Endothelial cell of umbilical vein (primary cell): ENCODE measurements at regions not wholly inside any gene's neighbourhood (a gene's known extent, or its start where the extent isn't known, plus 50 kb on each side); places are given as distances from the start of the nearest gene placed in this dataset.

Source experiments
- BruUV-seq: library from RNA; stranded (reverse); fragments of 400-500 nt; replicated peaks from 2 replicates; lab custom pipeline; 2021; lab: Mats Ljungman, UMichigan
- CTCF ChIA-PET: fragments of 300-600, 350-600 bp; sonication (Branson Sonifier 250); formaldehyde crosslinking; loops from one replicate; lab custom pipeline; 2021; ENCODE audit warnings: antibody characterized with exemption, inconsistent platforms; lab: Charles Lee
- POLR2A ChIA-PET: fragments of 300-600, 350-600 bp; sonication (Branson Sonifier 250); formaldehyde crosslinking; loops from one replicate; lab custom pipeline; 2021; ENCODE audit warnings: antibody characterized with exemption, inconsistent platforms; lab: Charles Lee
- DNase-seq: peaks from one replicate; pipeline ENCODE4 v3.0.0-alpha.2; 2011; ENCODE audit warnings: low read depth, low spot score
- FAIRE-seq: peaks from 2 replicates; lab custom pipeline; 2011; peaks lifted over from hg19 to GRCh38; lab: Jason Lieb, UNC
- H2AFZ ChIP-seq: 2 replicates; pipeline ENCODE4 v1.6.0; 2012; ENCODE audit warnings: low read depth, low read length, control low read depth, inconsistent platforms
- H3K27ac ChIP-seq: 2 replicates; pipeline ENCODE4 v1.5.1; 2011; ENCODE audit warnings: low read depth, mild to moderate bottlenecking, control low read depth, low read length, moderate library complexity; ENCODE audit not compliant: insufficient read depth
- H3K27me3 ChIP-seq, 2 experiments: 2 replicates each; pipeline versions ENCODE4 v1.6.0 to v1.6.1; 2011; ENCODE audit warnings: low read length in 2 of 2, mixed read lengths in 1 of 2; ENCODE audit not compliant: control insufficient read depth in 2 of 2, insufficient read depth in 2 of 2
- H3K36me3 ChIP-seq, 2 experiments: 2 replicates in 1 of 2; 3 replicates in 1 of 2; pipeline ENCODE4 v1.5.1; 2011; ENCODE audit warnings: low read length in 2 of 2, mild to moderate bottlenecking in 1 of 2, moderate library complexity in 1 of 2; ENCODE audit not compliant: control insufficient read depth in 2 of 2, insufficient read depth in 2 of 2; ENCODE audit errors: extremely low read depth in 1 of 2
- H3K4me1 ChIP-seq: 3 replicates; pipeline ENCODE4 v1.5.1; 2011; ENCODE audit warnings: mild to moderate bottlenecking, low read length; ENCODE audit not compliant: control insufficient read depth, insufficient read depth; ENCODE audit errors: extremely low read depth
- H3K4me2 ChIP-seq: 2 replicates; pipeline ENCODE4 v1.6.1; 2011; ENCODE audit warnings: low read length, control low read depth, mixed read lengths; ENCODE audit not compliant: insufficient read depth
- H3K4me3 ChIP-seq, 3 experiments: fragments of 200-600 bp in 1 of 3; sonication (generic), shearing (Covaris generic) in 1 of 3; replicated peaks in 1 of 3; 2 replicates each; pipeline ENCODE4 v1.5.1; 2011 to 2016; ENCODE audit warnings: control low read depth in 3 of 3, low read length in 3 of 3, mild to moderate bottlenecking in 2 of 3, inconsistent platforms in 1 of 3, low read depth in 1 of 3, moderate library complexity in 1 of 3; ENCODE audit not compliant: insufficient read depth in 1 of 3
- H3K79me2 ChIP-seq: 2 replicates; pipeline ENCODE4 v1.6.0; 2012; ENCODE audit warnings: low read length, inconsistent platforms; ENCODE audit not compliant: control insufficient read depth, insufficient read depth
- H3K9ac ChIP-seq: replicated peaks from 2 replicates; pipeline ENCODE3; 2011; ENCODE audit warnings: low read length, control low read depth; ENCODE audit not compliant: insufficient read depth; ENCODE audit errors: extremely low read depth
- H3K9me1 ChIP-seq: replicated peaks from 3 replicates; pipeline ENCODE4 v1.6.0; 2011; ENCODE audit warnings: mild to moderate bottlenecking, low read length; ENCODE audit not compliant: control insufficient read depth, insufficient read depth; ENCODE audit errors: extremely low read depth
- H3K9me3 ChIP-seq: replicated peaks from 2 replicates; pipeline ENCODE4 v1.5.1; 2012; ENCODE audit warnings: low read length, inconsistent platforms; ENCODE audit not compliant: control insufficient read depth, insufficient read depth
- H4K20me1 ChIP-seq: replicated peaks from 2 replicates; pipeline ENCODE3; 2011; ENCODE audit warnings: mild to moderate bottlenecking, low read length; ENCODE audit not compliant: control insufficient read depth, insufficient read depth; ENCODE audit errors: extremely low read depth
- EZH2 ChIP-seq: IDR thresholded peaks from 2 replicates; pipeline ENCODE4 v1.6.1; 2012; ENCODE audit warnings: borderline replicate concordance, low read depth, mild to moderate bottlenecking, moderate library complexity, low read length, inconsistent platforms; ENCODE audit not compliant: severe bottlenecking
- FOS ChIP-seq: IDR thresholded peaks from 2 replicates; pipeline ENCODE4 v1.6.1; 2011; ENCODE audit warnings: mild to moderate bottlenecking, low read length, moderate library complexity, borderline replicate concordance; ENCODE audit not compliant: insufficient read depth
- GATA2 ChIP-seq: IDR thresholded peaks from 2 replicates; pipeline ENCODE4 v1.7.0; 2011; ENCODE audit warnings: low read depth, mild to moderate bottlenecking, moderate library complexity, mixed read lengths, low read length; ENCODE audit not compliant: insufficient read length, insufficient read depth
- JUN ChIP-seq: IDR thresholded peaks from 2 replicates; pipeline ENCODE4 v1.6.1; 2011; ENCODE audit warnings: borderline replicate concordance, low read depth; ENCODE audit not compliant: insufficient read length, insufficient read depth
- MAX ChIP-seq: IDR thresholded peaks from 2 replicates; pipeline ENCODE4 v1.6.1; 2011; ENCODE audit not compliant: insufficient read depth, insufficient read length
- MYC ChIP-seq: IDR thresholded peaks from one replicate; pipeline ENCODE4 v1.6.1; 2011; ENCODE audit warnings: mild to moderate bottlenecking, low read depth, low read length
- POLR2A ChIP-seq: IDR thresholded peaks from 2 replicates; pipeline ENCODE4 v1.6.1; 2012; ENCODE audit warnings: low read depth, mild to moderate bottlenecking, control low read depth, low read length
- POLR2AphosphoS5 ChIP-seq: IDR thresholded peaks from 2 replicates; pipeline ENCODE4 v1.6.1; 2012; ENCODE audit warnings: low read depth, mild to moderate bottlenecking, control low read depth, low read length, moderate library complexity; ENCODE audit not compliant: insufficient read depth
- dilution Hi-C: fragments of 300-500 bp; cut with MboI; formaldehyde crosslinking; loops from one replicate; pipeline ENCODE4 v1.15.0; 2019; ENCODE audit warnings: low sequenced_read_pairs; ENCODE audit not compliant: extremely low pct_ligation_motif_present
- intact Hi-C: fragments of 100-400 bp; cut with micrococcal nuclease; formaldehyde crosslinking; loops from one replicate; pipeline ENCODE4 v1.10.0; 2022
- TF ChIP-seq, protein P1 (sequence below), 2 donors: IDR thresholded peaks; 1 replicate in 1 of 2; 2 replicates in 1 of 2; pipeline ENCODE4 v1.5.1; 2011; ENCODE audit warnings: low read length in 2 of 2, mild to moderate bottlenecking in 2 of 2, moderate library complexity in 2 of 2, control low read depth in 1 of 2, inconsistent platforms in 1 of 2, low read depth in 1 of 2; ENCODE audit not compliant: insufficient read depth in 1 of 2; ENCODE audit errors: extremely low read depth in 1 of 2

GRCh38 chr2:133723133-133723532 is 154.9 kb upstream of the NCKAP5 start:
- no peaks in the 10 kb centered on the region for H3K27me3 ChIP-seq
- H2AFZ ChIP-seq, result no peak overlapping the region
- intact Hi-C loops, result no loop called here
- dilution Hi-C loops, result no loop called here
- H3K4me2 ChIP-seq, result no peak overlapping the region
- TF ChIP-seq MYC (no peak), MAX (no peak), EZH2 (no peak), POLR2AphosphoS5 (no peak), JUN (no peak), GATA2 (no peak), FOS (no peak), POLR2A (no peak)
- TF ChIP-seq, protein P1, sequence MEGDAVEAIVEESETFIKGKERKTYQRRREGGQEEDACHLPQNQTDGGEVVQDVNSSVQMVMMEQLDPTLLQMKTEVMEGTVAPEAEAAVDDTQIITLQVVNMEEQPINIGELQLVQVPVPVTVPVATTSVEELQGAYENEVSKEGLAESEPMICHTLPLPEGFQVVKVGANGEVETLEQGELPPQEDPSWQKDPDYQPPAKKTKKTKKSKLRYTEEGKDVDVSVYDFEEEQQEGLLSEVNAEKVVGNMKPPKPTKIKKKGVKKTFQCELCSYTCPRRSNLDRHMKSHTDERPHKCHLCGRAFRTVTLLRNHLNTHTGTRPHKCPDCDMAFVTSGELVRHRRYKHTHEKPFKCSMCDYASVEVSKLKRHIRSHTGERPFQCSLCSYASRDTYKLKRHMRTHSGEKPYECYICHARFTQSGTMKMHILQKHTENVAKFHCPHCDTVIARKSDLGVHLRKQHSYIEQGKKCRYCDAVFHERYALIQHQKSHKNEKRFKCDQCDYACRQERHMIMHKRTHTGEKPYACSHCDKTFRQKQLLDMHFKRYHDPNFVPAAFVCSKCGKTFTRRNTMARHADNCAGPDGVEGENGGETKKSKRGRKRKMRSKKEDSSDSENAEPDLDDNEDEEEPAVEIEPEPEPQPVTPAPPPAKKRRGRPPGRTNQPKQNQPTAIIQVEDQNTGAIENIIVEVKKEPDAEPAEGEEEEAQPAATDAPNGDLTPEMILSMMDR (IDR thresholded peaks at IDR 0.05; ENCODE audit: extremely low read depth in 1 of 2, insufficient read depth in 1 of 2, low read depth in 1 of 2, low read length in 2 of 2), result no peak
- H3K79me2 ChIP-seq, result no peaks in the 10 kb centered on the region
- ChIA-PET CTCF (no interaction called here), POLR2A (no interaction called here)
- no peak for DNase-seq
- FAIRE-seq, result no peak
- H3K9ac ChIP-seq, result no peak overlapping the region
- no peaks in the 10 kb centered on the region for H3K36me3 ChIP-seq
- H3K4me3 ChIP-seq, result no peak overlapping the region
- H3K4me1 ChIP-seq, result no peaks in the 10 kb centered on the region
- H3K9me1 ChIP-seq, result no peaks in the 10 kb centered on the region
- H3K27ac ChIP-seq, result no peak overlapping the region
- BruUV-seq, result no TSS peak
- H4K20me1 ChIP-seq, result no peaks in the 10 kb centered on the region
- no peaks in the 10 kb centered on the region for H3K9me3 ChIP-seq
